ENCODE measurements at regions not wholly inside any gene's neighbourhood (a gene's known extent, or its start where the extent isn't known, plus 50 kb on each side); places are given as distances from the start of the nearest gene placed in this dataset.
"Not testable (repeated sequence)": the region's sequence is repeated elsewhere in the genome, so short reads cannot be mapped to it uniquely, and the experiment has no call there.

- no peak for DNase-seq
Measured at GRCh38 chr2:16208241-16208797, 268.0 kb downstream of the MYCN start.

GRCh38 chr2:16207611-16208010 lies 267.3 kb downstream of the MYCN start:
- DNase-seq, result no peak

- DNase-seq, result no peak
Measured at GRCh38 chr2:16207151-16207550, 266.8 kb downstream of the MYCN start.

- no peak for DNase-seq
Measured at GRCh38 chr2:16206191-16206944, 266.0 kb downstream of the MYCN start.

GRCh38 chr2:16205631-16206030 lies 265.3 kb downstream of the MYCN start:
- no peak for DNase-seq

GRCh38 chr2:16204886-16205620 lies 264.7 kb downstream of the MYCN start:
- no peak for DNase-seq

- no peak for DNase-seq
Measured at GRCh38 chr2:16204251-16204650, 263.9 kb downstream of the MYCN start.

- DNase-seq, result no peak
Measured at GRCh38 chr2:16203691-16204090, 263.3 kb downstream of the MYCN start.

- DNase-seq, result no peak
Measured at GRCh38 chr2:16203069-16203468, 262.7 kb downstream of the MYCN start.

- no peak for DNase-seq
Measured at GRCh38 chr2:16202266-16203020, 262.1 kb downstream of the MYCN start.

GRCh38 chr2:16201848-16202247 lies 261.5 kb downstream of the MYCN start:
- no peak for DNase-seq

GRCh38 chr2:16200554-16201193 lies 260.3 kb downstream of the MYCN start:
- no peak for DNase-seq

- DNase-seq, result no peak
Measured at GRCh38 chr2:16199882-16200553, 259.7 kb downstream of the MYCN start.

- DNase-seq, result not testable (repeated sequence)
Measured at GRCh38 chr2:16199241-16199640, 258.9 kb downstream of the MYCN start.

- DNase-seq, result no peak
Measured at GRCh38 chr2:16198166-16198912, 258.0 kb downstream of the MYCN start.

- DNase-seq, result no peak
Measured at GRCh38 chr2:16197504-16198147, 257.3 kb downstream of the MYCN start.

GRCh38 chr2:16196687-16197503 lies 256.5 kb downstream of the MYCN start:
- DNase-seq, result no peak

GRCh38 chr2:16195681-16196070 lies 255.3 kb downstream of the MYCN start:
- DNase-seq, result no peak

- DNase-seq, result no peak
Measured at GRCh38 chr2:16194931-16195680, 254.8 kb downstream of the MYCN start.
